Embryonic facial prominence (tissue), 1 donor: ENCODE measurements at regions not wholly inside any gene's neighbourhood (a gene's known extent, or its start where the extent isn't known, plus 50 kb on each side); places are given as distances from the start of the nearest gene placed in this dataset.
"Not testable (repeated sequence)": the region's sequence is repeated elsewhere in the genome, so short reads cannot be mapped to it uniquely, and the experiment has no call there.

Source experiments
- DNase-seq: peaks from one replicate; pipeline ENCODE4 v3.0.0-alpha.2; 2016; ENCODE audit errors: extremely low spot score

DNA sequence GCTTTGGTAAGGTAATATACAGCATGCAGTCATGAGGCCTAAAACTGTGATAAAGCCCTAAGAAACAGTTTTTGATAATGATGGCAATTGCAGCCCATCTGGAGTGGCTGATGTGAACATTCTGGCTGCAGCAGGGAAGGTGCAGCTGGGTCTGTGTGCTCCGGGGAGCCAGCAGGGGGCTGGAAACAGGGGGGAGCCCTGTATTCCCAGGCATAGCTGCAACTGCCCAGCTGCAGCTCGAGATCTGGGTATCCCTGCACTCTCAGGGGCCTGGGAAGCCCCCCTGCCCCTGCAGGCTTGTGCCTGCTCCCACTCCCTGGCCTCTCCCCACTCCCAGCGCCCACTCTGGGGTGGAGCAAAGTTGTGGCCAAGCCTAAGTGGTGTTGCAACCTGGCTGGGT, 95.6 kb downstream of the RRAGB start:
- no peak for DNase-seq

GRCh38 chrX:55815546-55815945, 98.0 kb downstream of the RRAGB start:
- no peak for DNase-seq

DNA sequence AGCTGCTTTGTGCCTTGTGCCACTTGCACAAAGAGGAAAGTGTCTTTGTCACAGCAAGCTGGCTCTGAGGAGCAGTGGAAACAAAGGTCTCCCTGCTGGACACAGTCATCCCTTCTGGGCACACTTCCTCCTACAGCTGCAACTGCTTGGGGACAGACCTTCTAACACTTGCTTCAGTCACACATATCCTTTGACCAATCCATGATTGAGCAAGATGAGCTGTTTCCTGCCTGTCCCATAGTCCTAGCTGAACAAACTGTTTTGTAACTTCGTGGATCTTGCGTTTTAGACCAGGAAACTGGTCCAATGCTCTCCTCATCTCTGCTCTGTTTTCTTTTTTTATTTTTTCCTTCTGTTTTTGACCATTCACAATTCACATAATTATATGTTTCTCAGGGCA, 98.5 kb downstream of the RRAGB start:
- no peak for DNase-seq

GRCh38 chrX:55818673-55819375, 101.3 kb downstream of the RRAGB start:
- no peak for DNase-seq

DNA sequence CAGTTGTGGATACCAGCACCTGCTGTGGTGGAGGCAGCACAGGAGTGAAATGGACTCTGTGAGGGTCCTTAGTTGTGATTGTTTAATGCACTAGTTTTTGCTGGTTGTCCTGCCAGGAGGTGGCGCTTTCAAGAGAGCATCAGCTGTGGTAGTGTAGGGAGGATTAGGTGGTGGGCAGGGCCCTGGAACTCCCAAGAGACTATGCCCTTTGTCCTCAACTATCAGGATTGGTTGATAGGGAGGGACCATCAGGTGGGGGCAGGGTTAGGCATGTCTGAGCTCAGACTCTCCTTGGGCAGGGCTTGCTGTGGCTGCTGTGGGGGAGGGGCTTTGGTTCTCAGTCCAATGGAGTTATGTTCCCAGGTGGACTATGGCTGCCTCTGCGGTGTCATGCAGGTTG, 121.9 kb downstream of the RRAGB start:
- no peak for DNase-seq

DNA sequence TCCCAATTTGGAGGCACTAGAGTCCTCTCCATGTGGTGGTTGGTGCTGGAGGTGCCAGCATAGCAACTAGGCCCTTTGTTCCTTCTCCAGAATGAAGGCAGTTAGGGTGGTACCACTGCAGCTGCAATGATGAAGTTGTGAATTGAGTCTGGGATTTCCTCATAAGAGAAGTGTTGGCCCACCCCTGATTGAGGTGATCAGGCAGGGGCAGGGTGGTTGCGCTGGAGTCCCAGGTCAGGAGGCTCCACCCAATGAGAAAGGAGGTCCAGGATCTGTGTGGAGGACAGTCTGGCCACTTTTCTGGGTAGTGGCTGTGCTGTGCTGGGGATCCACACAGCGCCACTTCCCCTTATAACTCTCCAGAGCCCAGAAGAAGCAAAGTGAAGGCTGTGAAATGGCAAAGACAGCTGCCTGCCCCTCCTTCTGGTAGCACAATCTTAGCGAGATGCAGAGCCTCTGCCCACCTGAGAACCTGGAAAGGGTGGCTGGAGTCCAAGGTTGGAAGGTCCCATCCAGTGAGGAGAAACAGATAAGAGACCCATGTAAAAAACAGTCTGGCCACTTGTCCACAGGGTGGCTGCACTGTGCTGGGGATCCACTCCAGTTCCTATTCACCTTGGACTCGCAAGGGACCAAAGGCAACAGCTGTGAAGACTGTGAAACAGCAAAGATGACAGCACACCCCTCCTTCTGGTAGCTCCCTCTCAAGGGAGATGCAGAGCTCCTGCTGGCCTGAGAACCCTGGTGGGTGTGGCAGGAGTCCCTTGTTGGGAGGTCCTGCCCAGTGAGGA, 124.6 kb downstream of the RRAGB start:
- no peak for DNase-seq

DNA sequence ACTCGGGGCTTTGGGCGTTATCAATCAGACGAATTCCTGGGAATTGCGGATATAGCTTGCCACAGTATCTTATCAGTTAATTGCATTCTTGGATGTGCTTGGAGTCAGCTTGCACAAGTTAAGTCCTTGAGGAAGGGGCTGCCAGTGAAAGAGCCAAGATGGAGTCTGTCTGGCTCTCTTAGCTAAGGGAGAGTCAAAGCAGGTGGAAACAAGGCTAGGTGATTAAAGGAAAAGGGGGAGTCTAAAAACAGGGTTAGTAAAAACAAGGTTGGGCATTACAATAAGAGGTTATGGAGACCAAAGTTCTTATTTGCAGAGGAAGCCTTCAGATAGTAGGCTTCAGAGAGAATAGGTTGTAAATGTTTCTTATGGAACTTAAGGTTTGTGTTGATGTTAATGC, 149.2 kb downstream of the RRAGB start:
- not testable (repeated sequence) for DNase-seq

DNA sequence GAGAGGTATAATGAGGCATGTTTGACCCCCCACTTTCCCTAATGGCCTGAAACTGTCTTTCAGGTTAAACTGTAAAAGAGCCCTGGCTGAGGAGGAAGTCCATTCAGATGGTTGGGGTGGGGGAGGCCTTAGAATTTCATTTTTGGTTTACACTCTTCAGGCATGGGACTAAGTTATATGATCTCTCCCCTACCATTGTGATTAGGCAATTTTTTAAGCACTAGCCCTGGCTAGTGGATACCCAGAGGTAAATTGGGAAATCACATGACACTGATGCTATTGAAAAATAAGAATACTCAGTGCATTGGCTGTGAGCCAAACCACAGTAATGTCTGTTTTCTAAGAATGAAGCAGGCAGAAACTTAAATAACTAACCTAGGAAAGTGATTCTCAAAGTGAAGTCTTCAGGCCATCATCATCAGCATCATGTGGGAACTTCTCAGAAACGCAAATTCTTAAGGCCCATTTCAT, 149.7 kb downstream of the RRAGB start:
- no peak for DNase-seq

GRCh38 chrX:55867708-55868107, 150.2 kb downstream of the RRAGB start:
- no peak for DNase-seq

DNA sequence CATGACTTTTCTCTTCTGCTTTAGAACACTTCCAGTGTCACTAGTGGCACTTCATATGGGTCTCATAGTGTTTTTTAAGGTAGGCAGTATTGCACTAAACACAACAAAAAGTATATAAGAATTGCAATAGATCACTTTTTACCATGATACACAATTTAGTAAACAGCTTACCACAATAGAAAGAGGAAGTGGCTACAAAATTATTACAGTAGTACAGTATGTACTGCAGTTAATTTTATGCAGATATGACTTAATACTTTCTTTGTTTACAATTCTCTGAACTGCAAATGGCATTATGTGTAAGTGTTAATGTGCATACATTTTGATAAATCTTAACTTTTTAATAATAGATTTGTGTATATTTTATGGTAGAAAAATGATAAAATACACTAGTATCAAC, 157.3 kb downstream of the RRAGB start:
- no peak for DNase-seq

DNA sequence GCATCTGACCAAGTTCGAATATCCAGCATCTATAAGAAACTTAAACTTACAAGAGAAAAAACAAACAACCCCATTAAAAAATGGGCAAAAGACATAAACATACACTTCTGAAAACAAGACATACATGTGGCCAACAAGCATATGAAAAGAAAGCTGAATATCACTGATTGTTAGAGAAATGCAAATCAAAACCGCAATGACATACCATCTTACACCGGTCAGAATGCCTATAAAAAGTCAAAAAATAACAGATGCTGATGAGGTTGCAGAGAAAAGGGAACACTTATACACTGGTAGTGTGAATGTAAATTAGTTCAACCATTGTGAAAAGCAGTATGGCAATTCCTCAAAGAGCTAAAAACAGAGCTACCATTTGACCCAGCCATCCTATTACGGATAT, 166.0 kb downstream of the RRAGB start:
- DNase-seq: not testable (repeated sequence)

DNA sequence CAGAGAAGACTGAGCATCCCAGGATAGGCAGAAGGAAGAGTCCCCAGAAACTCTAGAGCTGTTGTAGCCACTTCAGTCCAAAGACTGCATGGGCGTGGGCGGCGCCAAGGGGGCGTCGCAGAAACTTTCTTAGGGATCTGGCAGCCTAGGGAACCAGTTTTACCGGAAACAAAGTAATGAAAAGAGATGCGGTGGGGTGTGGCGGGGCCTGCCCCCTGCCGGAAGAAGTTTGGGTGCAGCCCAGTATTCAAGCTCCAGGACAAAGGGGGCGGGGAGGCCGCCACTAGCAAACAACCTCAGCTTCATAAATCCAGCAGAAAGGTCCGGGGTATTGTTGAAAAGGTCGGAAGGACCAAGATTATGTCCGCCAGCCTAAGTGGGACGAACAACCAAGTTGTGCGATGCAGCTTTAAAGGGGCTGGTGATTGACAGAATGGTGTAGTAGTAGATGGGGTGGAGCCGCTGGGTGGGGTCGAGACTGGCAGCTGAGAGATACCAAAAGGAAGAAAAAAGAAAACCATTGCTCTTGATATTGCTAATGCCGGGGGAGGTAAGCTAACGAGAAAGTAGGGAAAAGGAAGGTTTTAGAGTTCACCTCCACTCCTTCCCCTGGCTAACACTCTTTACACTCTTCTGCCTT, 190.5 kb downstream of the RRAGB start:
- peak; percentile 11 for DNase-seq

- no peak for DNase-seq
Measured at GRCh38 chrX:55908661-55909212, 191.2 kb downstream of the RRAGB start.

GRCh38 chrX:55919367-55920221, 202.0 kb downstream of the RRAGB start:
- no peak for DNase-seq

DNA sequence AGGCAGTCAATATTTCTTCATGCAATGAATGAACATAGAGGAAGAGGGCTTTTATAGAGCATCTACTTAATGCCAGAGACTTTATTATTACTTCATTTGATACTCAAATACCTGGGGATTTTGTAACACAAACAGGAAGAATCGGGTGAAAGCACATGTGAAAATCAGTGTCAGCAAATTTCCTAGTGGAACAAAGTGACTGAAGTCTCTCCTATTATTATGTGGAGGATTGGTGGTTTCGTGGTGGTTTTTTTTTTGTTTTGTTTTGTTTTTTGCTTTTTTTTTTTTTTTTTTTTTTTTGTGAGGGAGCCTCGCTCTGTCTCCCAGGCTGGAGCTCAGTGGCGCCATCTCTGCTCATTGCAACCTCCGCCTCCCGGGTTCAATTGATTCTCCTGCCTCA, 207.0 kb downstream of the RRAGB start:
- DNase-seq: no peak

GRCh38 chrX:55928529-55928928, 211.0 kb downstream of the RRAGB start:
- not testable (repeated sequence) for DNase-seq
